GM12875 (cell line): ENCODE measurements at regions not wholly inside any gene's neighbourhood (a gene's known extent, or its start where the extent isn't known, plus 50 kb on each side); places are given as distances from the start of the nearest gene placed in this dataset.
"Not testable (repeated sequence)": the region's sequence is repeated elsewhere in the genome, so short reads cannot be mapped to it uniquely, and the experiment has no call there.

Source experiments
- H3K4me3 ChIP-seq: one replicate; pipeline ENCODE4 v1.5.1; 2011; ENCODE audit warnings: low read depth, low read length, control low read depth
- TF ChIP-seq, protein P1 (sequence below): IDR thresholded peaks from 2 replicates; pipeline ENCODE4 v1.5.1; 2011; ENCODE audit warnings: low read depth, mild to moderate bottlenecking, control low read depth, inconsistent platforms, low read length, moderate library complexity, borderline replicate concordance; ENCODE audit not compliant: insufficient read depth

DNA sequence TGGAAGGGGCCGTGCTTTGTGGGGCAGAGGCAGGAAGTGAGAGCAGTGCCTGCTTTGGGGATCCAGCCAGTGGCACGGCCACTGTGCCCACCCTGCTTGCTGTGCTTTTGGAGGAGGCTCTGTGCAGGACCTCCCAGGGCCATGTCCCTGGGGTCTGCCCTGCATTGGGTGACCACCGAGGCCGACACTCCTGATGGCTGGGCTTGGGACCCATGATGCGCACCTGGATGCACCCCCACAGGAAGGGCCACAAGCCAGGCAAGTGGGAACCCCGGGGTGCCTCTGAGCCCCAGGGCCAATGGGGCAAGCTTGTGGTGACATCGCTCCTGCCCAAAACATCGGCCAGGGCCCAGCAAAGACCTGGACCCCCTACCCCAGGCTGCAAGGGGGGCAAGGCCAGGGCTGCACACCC, 738.6 kb upstream of the GJE1 start:
- no peak overlapping the region for H3K4me3 ChIP-seq
- TF ChIP-seq, protein P1, sequence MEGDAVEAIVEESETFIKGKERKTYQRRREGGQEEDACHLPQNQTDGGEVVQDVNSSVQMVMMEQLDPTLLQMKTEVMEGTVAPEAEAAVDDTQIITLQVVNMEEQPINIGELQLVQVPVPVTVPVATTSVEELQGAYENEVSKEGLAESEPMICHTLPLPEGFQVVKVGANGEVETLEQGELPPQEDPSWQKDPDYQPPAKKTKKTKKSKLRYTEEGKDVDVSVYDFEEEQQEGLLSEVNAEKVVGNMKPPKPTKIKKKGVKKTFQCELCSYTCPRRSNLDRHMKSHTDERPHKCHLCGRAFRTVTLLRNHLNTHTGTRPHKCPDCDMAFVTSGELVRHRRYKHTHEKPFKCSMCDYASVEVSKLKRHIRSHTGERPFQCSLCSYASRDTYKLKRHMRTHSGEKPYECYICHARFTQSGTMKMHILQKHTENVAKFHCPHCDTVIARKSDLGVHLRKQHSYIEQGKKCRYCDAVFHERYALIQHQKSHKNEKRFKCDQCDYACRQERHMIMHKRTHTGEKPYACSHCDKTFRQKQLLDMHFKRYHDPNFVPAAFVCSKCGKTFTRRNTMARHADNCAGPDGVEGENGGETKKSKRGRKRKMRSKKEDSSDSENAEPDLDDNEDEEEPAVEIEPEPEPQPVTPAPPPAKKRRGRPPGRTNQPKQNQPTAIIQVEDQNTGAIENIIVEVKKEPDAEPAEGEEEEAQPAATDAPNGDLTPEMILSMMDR = no peak

DNA sequence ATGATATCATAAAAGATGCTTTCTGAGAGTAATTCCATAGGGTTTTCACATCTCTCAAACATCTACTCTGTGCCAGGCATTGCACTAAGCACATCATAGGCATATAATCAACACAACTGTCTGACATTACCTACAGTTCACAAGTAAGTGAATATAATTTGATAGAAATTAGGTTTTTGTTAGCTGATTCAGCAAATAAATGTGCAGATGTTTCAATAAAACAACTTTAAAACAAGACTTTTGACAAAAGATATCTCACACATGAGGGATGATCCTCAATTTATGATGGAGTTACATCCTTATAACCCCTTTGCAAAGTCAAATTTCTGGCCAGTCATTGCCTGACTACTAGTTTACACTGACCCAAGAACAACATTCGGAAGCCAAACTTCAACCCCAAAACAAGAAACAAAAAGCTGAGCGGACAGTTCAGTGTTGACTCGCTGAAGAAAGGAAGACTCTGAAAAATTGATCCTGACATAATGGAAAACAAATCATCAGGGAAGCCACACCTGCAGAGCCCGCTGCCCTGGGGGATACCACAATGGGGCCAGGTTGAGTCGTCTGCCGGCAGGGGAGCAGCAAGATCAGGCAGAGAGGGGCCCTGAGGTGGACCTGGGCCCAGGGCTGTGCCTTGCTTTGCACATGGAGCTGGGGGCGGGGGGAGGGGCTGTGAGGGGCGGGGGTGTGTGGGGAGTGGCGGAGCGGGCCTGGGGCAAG, 739.2 kb upstream of the GJE1 start:
- TF ChIP-seq, protein P1 = no peak
- H3K4me3 ChIP-seq = no peak overlapping the region

- not testable (repeated sequence) for H3K4me3 ChIP-seq
Observed at GRCh38 chr6:141391135-141391534, 741.6 kb upstream of the GJE1 start.

DNA sequence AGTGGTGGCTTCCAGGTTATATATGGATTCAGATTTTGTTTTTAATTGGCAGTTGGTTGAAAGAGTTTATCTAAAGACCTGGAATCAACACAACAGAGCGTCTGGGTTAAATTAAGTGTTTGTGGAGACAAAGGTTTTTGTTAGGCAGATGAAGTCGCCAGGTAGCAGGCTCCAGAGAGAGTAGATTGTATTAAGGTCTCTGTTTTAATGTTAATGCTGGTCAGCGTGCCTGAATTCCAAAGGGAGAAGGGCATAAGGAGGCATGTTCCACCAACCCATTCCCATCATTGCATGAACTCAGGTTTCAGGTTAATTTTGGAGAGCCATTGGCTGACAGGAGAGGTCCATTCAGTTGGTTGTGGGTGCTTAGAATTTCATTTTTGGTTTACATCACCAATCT, 744.1 kb upstream of the GJE1 start:
- no peak overlapping the region for H3K4me3 ChIP-seq
- TF ChIP-seq, protein P1 = no peak

DNA sequence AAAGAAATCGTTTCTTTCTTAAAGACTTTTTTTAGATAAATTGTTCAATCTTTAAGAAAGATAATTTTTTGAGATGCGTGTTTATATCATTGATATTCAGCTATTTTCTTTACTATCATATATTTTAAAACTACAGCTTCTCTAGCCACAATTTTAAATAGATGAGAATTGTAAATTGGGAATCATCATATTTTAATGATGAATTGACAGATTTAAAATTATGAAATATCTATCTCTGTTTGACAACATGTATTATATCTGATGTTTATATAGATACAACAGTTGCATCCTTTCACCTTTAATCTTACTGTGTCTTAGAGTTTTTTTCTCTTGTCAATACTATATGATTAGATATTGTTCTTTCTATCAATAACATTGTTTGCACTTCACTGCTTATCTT, 762.3 kb upstream of the GJE1 start:
- no peak overlapping the region for H3K4me3 ChIP-seq

DNA sequence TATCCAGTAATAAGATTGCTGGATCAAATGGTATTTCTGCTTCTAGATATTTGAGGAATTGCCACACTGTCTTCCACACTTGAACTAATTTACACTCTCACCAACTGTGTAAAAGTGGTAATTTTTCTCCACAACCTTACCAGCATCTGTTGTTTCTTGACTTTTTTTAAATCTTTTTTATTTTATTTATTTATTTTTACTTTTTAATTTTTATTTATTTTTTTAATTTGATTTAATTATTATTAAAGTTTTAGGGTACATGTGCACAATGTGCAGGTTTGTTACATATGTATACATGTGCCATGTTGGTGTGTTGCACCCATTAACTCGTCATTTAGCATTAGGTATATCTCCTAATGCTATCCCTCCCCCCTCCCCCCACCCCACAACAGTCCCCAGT, 765.9 kb upstream of the GJE1 start:
- H3K4me3 ChIP-seq = not testable (repeated sequence)

More for the DNA sequence above, 762.3 kb upstream of the GJE1 start:
- TF ChIP-seq, protein P1 = no peak

DNA sequence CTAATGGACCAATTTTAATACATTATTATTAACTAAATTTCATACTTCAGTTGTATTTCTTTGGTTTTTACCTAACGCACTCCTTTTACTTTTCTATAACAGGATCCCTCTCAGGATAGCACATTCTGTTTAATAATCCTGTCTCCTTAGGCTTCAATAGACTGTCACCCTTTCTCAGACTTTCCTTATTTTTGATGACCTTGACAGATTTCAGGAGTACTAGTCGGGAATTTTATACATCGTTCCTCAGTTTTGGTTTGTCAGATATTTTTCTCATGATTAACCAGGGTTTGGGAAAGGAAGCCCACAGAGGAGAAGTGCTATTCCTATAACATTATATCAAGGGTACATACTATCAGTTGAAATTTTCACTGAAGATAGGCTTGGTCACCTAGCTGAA, 768.0 kb upstream of the GJE1 start:
- no peak overlapping the region for H3K4me3 ChIP-seq
- TF ChIP-seq, protein P1 = no peak

GRCh38 chr6:141364232-141364631, 768.5 kb upstream of the GJE1 start:
- no peak overlapping the region for H3K4me3 ChIP-seq
- TF ChIP-seq, protein P1 = no peak
